ENCODE measurements at regions not wholly inside any gene's neighbourhood (a gene's known extent, or its start where the extent isn't known, plus 50 kb on each side); places are given as distances from the start of the nearest gene placed in this dataset.
A peak's percentile ranks its signal among the peaks of the same experiment; 100 is the strongest.
"Not testable (repeated sequence)": the region's sequence is repeated elsewhere in the genome, so short reads cannot be mapped to it uniquely, and the experiment has no call there.

GRCh38 chr9:36521148-36521547 lies 51.5 kb upstream of the MELK start:
- H3K36me3 Mint-ChIP-seq, result no peaks in the 10 kb centered on the region
- no peak overlapping the region for H3K27ac Mint-ChIP-seq

GRCh38 chr9:36517131-36517530 lies 55.6 kb upstream of the MELK start:
- H3K36me3 Mint-ChIP-seq, result no peaks in the 10 kb centered on the region

More at GRCh38 chr9:36521148-36521547, 51.5 kb upstream of the MELK start:
- Mint-ChIP-seq H3K4me1 (no peaks in the 10 kb centered on the region), H3K9me3 (no peaks in the 10 kb centered on the region), H3K4me3 (no peak overlapping the region), H3K27me3 (peaks cover 4 to 8% of the 10 kb centered on the region in 2 donors)
- ATAC-seq (replicated peaks) (no peak), DNase-seq (no peak)

GRCh38 chr9:36504156-36504555 lies 68.5 kb upstream of the MELK start:
- DNase-seq (no peak), ATAC-seq (replicated peaks) (no peak)
- Mint-ChIP-seq H3K36me3 (no peaks in the 10 kb centered on the region), H3K4me3 (no peak overlapping the region), H3K27me3 (no peaks in the 10 kb centered on the region), H3K4me1 (peaks cover 11 to 23% of the 10 kb centered on the region in 2 donors), H3K27ac (no peak overlapping the region), H3K9me3 (no peaks in the 10 kb centered on the region)

More at GRCh38 chr9:36517131-36517530, 55.6 kb upstream of the MELK start:
- no peak overlapping the region for H3K27ac Mint-ChIP-seq
- ATAC-seq (replicated peaks), result no peak
- H3K27me3 Mint-ChIP-seq, result peaks cover 4 to 8% of the 10 kb centered on the region in 2 donors
- no peak for DNase-seq
- H3K4me1 Mint-ChIP-seq, result no peaks in the 10 kb centered on the region
- no peaks in the 10 kb centered on the region for H3K9me3 Mint-ChIP-seq
- H3K4me3 Mint-ChIP-seq, result no peak overlapping the region

- ATAC-seq (replicated peaks), result no peak
- peaks cover 12 to 24% of the 10 kb centered on the region in 2 donors for H3K4me1 Mint-ChIP-seq
- H3K9me3 Mint-ChIP-seq, result no peaks in the 10 kb centered on the region
- H3K36me3 Mint-ChIP-seq, result no peaks in the 10 kb centered on the region
- H3K27me3 Mint-ChIP-seq, result no peaks in the 10 kb centered on the region
- peak overlapping the region; percentile 42 for H3K27ac Mint-ChIP-seq
- no peak for DNase-seq
- no peak overlapping the region for H3K4me3 Mint-ChIP-seq
Measured at GRCh38 chr9:36503172-36504088, 69.3 kb upstream of the MELK start.

GRCh38 chr9:36501727-36502126 lies 71.0 kb upstream of the MELK start:
- Mint-ChIP-seq H3K27ac (no peak overlapping the region), H3K27me3 (no peaks in the 10 kb centered on the region), H3K9me3 (no peaks in the 10 kb centered on the region), H3K4me1 (peaks cover 12 to 24% of the 10 kb centered on the region in 2 donors), H3K4me3 (no peak overlapping the region), H3K36me3 (no peaks in the 10 kb centered on the region)
- ATAC-seq (replicated peaks), result no peak
- no peak for DNase-seq

GRCh38 chr9:36500931-36501330 lies 71.8 kb upstream of the MELK start:
- not testable (repeated sequence) for H3K27ac Mint-ChIP-seq; ATAC-seq (replicated peaks); H3K36me3 Mint-ChIP-seq; DNase-seq; H3K27me3 Mint-ChIP-seq; H3K9me3 Mint-ChIP-seq
- H3K4me1 Mint-ChIP-seq, result peaks cover 12 to 24% of the 10 kb centered on the region in 2 donors
- peak overlapping the region in 1 of 2 donors; percentile 50 for H3K4me3 Mint-ChIP-seq

- Mint-ChIP-seq H3K9me3 (no peaks in the 10 kb centered on the region), H3K4me3 (no peak overlapping the region), H3K4me1 (peaks cover 14 to 24% of the 10 kb centered on the region in 2 donors), H3K36me3 (no peaks in the 10 kb centered on the region), H3K27me3 (no peaks in the 10 kb centered on the region), H3K27ac (no peak overlapping the region)
- ATAC-seq (replicated peaks) (peak in 1 of 2 donors; percentile 36), DNase-seq (no peak)
Measured at GRCh38 chr9:36499174-36499890, 73.4 kb upstream of the MELK start.

GRCh38 chr9:36493564-36493963 lies 79.1 kb upstream of the MELK start:
- not testable (repeated sequence) for H3K36me3 Mint-ChIP-seq; DNase-seq; H3K27me3 Mint-ChIP-seq; H3K9me3 Mint-ChIP-seq; ATAC-seq (replicated peaks)
- H3K4me3 Mint-ChIP-seq, result peak overlapping the region; percentile 31 to 55
- H3K27ac Mint-ChIP-seq, result peak overlapping the region; percentile 22
- H3K4me1 Mint-ChIP-seq, result peaks cover 11 to 29% of the 10 kb centered on the region in 2 donors

GRCh38 chr9:36492865-36493264 lies 79.8 kb upstream of the MELK start:
- Mint-ChIP-seq H3K4me1 (peaks cover 18 to 34% of the 10 kb centered on the region in 2 donors), H3K27me3 (no peaks in the 10 kb centered on the region), H3K36me3 (no peaks in the 10 kb centered on the region), H3K9me3 (no peaks in the 10 kb centered on the region), H3K27ac (no peak overlapping the region), H3K4me3 (no peak overlapping the region)
- ATAC-seq (replicated peaks) (no peak), DNase-seq (no peak)

- no peak for ATAC-seq (replicated peaks)
- Mint-ChIP-seq H3K27me3 (no peaks in the 10 kb centered on the region), H3K4me3 (no peak overlapping the region), H3K36me3 (no peaks in the 10 kb centered on the region), H3K27ac (peak overlapping the region; percentile 16), H3K9me3 (no peaks in the 10 kb centered on the region), H3K4me1 (peaks cover 26 to 53% of the 10 kb centered on the region in 2 donors)
- no peak for DNase-seq
Measured at GRCh38 chr9:36489453-36489852, 83.2 kb upstream of the MELK start.

GRCh38 chr9:36488389-36488756 lies 84.3 kb upstream of the MELK start:
- DNase-seq (no peak), ATAC-seq (replicated peaks) (no peak)
- Mint-ChIP-seq H3K9me3 (no peaks in the 10 kb centered on the region), H3K4me3 (peak overlapping the region; percentile 92 to 97), H3K4me1 (peaks cover 24 to 45% of the 10 kb centered on the region in 2 donors), H3K36me3 (no peaks in the 10 kb centered on the region), H3K27ac (peak overlapping the region; percentile 100), H3K27me3 (no peaks in the 10 kb centered on the region)

GRCh38 chr9:36487482-36488388 lies 85.0 kb upstream of the MELK start:
- Mint-ChIP-seq H3K36me3 (no peaks in the 10 kb centered on the region), H3K27ac (peak overlapping the region; percentile 100), H3K9me3 (no peaks in the 10 kb centered on the region), H3K4me1 (peaks cover 24 to 39% of the 10 kb centered on the region in 2 donors), H3K4me3 (peak overlapping the region; percentile 92 to 97), H3K27me3 (no peaks in the 10 kb centered on the region)
- peak; percentile 92 to 93 for ATAC-seq (replicated peaks)
- DNase-seq, result peak; percentile 92

- Mint-ChIP-seq H3K4me1 (peaks cover 24 to 35% of the 10 kb centered on the region in 2 donors), H3K9me3 (no peaks in the 10 kb centered on the region), H3K27ac (peak overlapping the region; percentile 83), H3K27me3 (no peaks in the 10 kb centered on the region), H3K4me3 (peak overlapping the region; percentile 85 to 95), H3K36me3 (no peaks in the 10 kb centered on the region)
- peak; percentile 66 for ATAC-seq (replicated peaks)
- DNase-seq, result peak; percentile 54
Measured at GRCh38 chr9:36486933-36487481, 85.7 kb upstream of the MELK start.
